ENCODE measurements at regions not wholly inside any gene's neighbourhood (a gene's known extent, or its start where the extent isn't known, plus 50 kb on each side); places are given as distances from the start of the nearest gene placed in this dataset.

DNA sequence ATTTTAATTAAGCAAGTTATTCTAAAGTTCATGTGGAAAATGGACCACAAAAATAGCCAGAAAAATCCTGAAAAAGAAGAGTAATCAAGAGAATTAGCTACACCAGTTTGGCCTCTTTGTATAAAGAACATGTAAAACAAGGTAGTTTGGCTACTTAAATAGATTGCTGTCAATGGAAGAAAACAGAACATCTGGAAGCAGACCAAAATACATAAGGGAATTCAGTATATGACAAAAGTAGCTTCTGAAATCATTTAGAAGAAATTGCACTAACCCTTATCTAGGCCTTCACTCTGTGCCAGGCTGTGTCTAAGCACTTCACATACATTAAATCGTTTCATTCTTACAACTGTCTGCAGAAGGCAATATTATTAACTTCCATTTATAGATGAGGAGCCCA is 156.6 kb downstream of the PRDM6 start:
- Histone ChIP-seq H3K27me3 (ENCODE audit: control insufficient read depth in 1 of 2, insufficient read depth in 2 of 2, low read length in 2 of 2) (no peaks in the 10 kb centered on the region), H3K4me1 (ENCODE audit: control insufficient read depth, insufficient read depth, low read length) (no peaks in the 10 kb centered on the region), H3K9me3 (ENCODE audit: control insufficient read depth in 2 of 2, low read length in 2 of 2) (no peaks in the 10 kb centered on the region), H3K4me3 (ENCODE audit: low read length in 2 of 2) (no peak overlapping the region), H3K27ac (ENCODE audit: low read length) (no peak overlapping the region), H3K9ac (ENCODE audit: low read length in 2 of 2) (no peak overlapping the region), H3K36me3 (ENCODE audit: control insufficient read depth in 2 of 2, insufficient read depth in 2 of 2, low read length in 2 of 2) (no peaks in the 10 kb centered on the region)

DNA sequence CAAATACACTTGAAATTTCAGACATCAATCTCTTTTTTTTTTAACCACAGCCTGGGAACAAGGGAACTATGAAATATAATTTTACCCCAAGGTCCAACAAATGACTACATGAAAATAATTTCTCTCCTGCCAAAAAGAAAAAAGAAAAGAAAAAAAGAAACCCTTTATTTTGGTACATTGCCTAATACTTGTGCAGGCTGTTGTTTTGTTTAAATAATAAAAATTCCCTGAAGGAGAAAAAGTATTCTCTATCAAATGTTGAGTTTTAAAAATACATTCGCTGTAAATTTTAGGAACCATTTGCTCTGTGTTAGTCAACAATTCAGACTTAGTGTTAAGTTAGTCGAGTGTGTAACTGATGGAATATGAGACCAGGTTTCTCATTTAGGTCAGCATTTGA is 155.4 kb downstream of the PRDM6 start:
- H3K27ac ChIP-seq (ENCODE audit: low read length): no peak overlapping the region
- no peaks in the 10 kb centered on the region for H3K27me3 ChIP-seq (ENCODE audit: control insufficient read depth in 1 of 2, insufficient read depth in 2 of 2, low read length in 2 of 2)
- no peaks in the 10 kb centered on the region for H3K36me3 ChIP-seq (ENCODE audit: control insufficient read depth in 2 of 2, insufficient read depth in 2 of 2, low read length in 2 of 2)
- H3K9me3 ChIP-seq (ENCODE audit: control insufficient read depth in 2 of 2, low read length in 2 of 2): no peaks in the 10 kb centered on the region
- no peaks in the 10 kb centered on the region for H3K4me1 ChIP-seq (ENCODE audit: control insufficient read depth, insufficient read depth, low read length)
- no peak overlapping the region for H3K4me3 ChIP-seq (ENCODE audit: low read length in 2 of 2)
- H3K9ac ChIP-seq (ENCODE audit: low read length in 2 of 2): no peak overlapping the region

Measured in stomach smooth muscle (tissue), 2 donors.